ENCODE measurements at regions not wholly inside any gene's neighbourhood (a gene's known extent, or its start where the extent isn't known, plus 50 kb on each side); places are given as distances from the start of the nearest gene placed in this dataset.
"Not testable (repeated sequence)": the region's sequence is repeated elsewhere in the genome, so short reads cannot be mapped to it uniquely, and the experiment has no call there.

GRCh38 chr4:116628598-116628997 lies 456.8 kb downstream of the TRAM1L1 start:
- H3K27me3 ChIP-seq: no peaks in the 10 kb centered on the region
- no peak for ATAC-seq
- TF ChIP-seq CTCF (IDR thresholded peaks at IDR 0.05) (no peak), POLR2A (IDR thresholded peaks at IDR 0.05) (no peak)

DNA sequence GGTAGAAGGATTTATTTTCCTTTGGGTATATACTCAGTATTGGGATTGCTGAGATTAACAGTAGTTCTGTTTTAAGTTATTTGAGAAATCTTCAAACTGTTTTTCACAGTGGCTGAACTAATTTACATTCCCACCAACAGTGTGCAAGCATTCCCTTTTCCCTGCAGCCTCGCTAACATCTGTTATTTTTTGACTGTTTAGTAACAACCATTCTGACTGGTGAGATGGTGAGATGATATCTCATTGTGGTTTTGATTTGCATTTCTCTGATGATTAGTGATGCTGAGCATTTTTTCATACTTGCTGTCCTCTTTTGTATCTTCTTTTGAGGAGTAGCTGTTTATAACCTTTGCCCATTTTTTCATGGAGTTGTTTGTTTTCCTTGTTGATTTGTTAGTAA lies 457.8 kb downstream of the TRAM1L1 start:
- no peaks in the 10 kb centered on the region for H3K36me3 ChIP-seq (replicated peaks in 1 of 2; ENCODE audit: insufficient read depth in 1 of 2, low read depth in 2 of 2)
- TF ChIP-seq POLR2A (IDR thresholded peaks at IDR 0.05) (no peak), CTCF (IDR thresholded peaks at IDR 0.05) (no peak)
- H3K9me3 ChIP-seq: no peaks in the 10 kb centered on the region
- no peak for DNase-seq
- H3K27me3 ChIP-seq: no peaks in the 10 kb centered on the region
- H3K27ac ChIP-seq: no peak overlapping the region
- H3K4me1 ChIP-seq: no peaks in the 10 kb centered on the region
- intact Hi-C loops (cut with DNase I): no loop called here
- 29 to 64% methylated on average over 1 of the region's 1 CpG for whole genome bisulfite sequencing, 2 donors
- no peak for ATAC-seq
- no peak overlapping the region for H3K4me3 ChIP-seq

More at GRCh38 chr4:116628598-116628997, 456.8 kb downstream of the TRAM1L1 start:
- Histone ChIP-seq H3K4me3 (no peak overlapping the region), H3K4me1 (no peaks in the 10 kb centered on the region), H3K36me3 (replicated peaks in 1 of 2; ENCODE audit: insufficient read depth in 1 of 2, low read depth in 2 of 2) (no peaks in the 10 kb centered on the region), H3K27ac (no peak overlapping the region), H3K9me3 (no peaks in the 10 kb centered on the region)
- DNase-seq: no peak
- 77 to 81% methylated on average over 2 of the region's 2 CpGs for WGBS, 2 donors
- intact Hi-C loops (cut with DNase I): no loop called here

GRCh38 chr4:116619508-116619907 lies 465.9 kb downstream of the TRAM1L1 start:
- 35 to 40% methylated on average over 8 of the region's 8 CpGs for WGBS, 2 donors
- intact Hi-C loops (cut with DNase I): not testable (repeated sequence)

DNA sequence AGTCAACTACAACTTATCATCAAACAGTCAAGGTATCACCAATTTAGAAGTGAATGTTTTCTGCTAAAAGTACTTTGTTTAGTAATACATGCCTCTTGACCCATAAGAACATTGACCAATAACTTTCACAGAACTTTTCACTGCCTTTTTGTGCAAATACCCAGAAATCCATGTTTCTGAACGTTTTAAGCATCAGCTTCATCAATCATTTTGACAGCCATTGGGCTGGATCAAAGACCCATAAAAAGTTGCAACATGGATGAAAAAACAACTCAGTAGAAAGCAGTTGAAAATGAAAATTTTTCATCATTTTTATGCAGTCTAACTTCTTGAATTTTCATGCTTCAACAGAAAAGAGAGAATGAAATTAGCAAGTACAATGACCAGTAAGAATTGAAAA lies 466.7 kb downstream of the TRAM1L1 start:
- Histone ChIP-seq H3K4me3 (no peak overlapping the region), H3K36me3 (replicated peaks in 1 of 2; ENCODE audit: insufficient read depth in 1 of 2, low read depth in 2 of 2) (no peaks in the 10 kb centered on the region), H3K27ac (no peak overlapping the region), H3K9me3 (no peaks in the 10 kb centered on the region), H3K27me3 (no peaks in the 10 kb centered on the region), H3K4me1 (no peaks in the 10 kb centered on the region)
- intact Hi-C loops (cut with DNase I): no loop called here
- ATAC-seq: no peak
- TF ChIP-seq CTCF (IDR thresholded peaks at IDR 0.05) (no peak), POLR2A (IDR thresholded peaks at IDR 0.05) (no peak)
- no peak for DNase-seq
- WGBS, 2 donors: 2 to 9% methylated on average over 1 of the region's 1 CpG

More at GRCh38 chr4:116619508-116619907, 465.9 kb downstream of the TRAM1L1 start:
- not testable (repeated sequence) for H3K27me3 ChIP-seq; ATAC-seq; H3K4me1 ChIP-seq; H3K27ac ChIP-seq; H3K36me3 ChIP-seq (replicated peaks in 1 of 2; ENCODE audit: insufficient read depth in 1 of 2, low read depth in 2 of 2); H3K9me3 ChIP-seq; DNase-seq; H3K4me3 ChIP-seq

- H3K27me3 ChIP-seq: no peaks in the 10 kb centered on the region
- WGBS, 2 donors: 32 to 50% methylated on average over 2 of the region's 2 CpGs
- no peaks in the 10 kb centered on the region for H3K9me3 ChIP-seq
- intact Hi-C loops (cut with DNase I): no loop called here
- no peak for ATAC-seq
- TF ChIP-seq CTCF (IDR thresholded peaks at IDR 0.05) (no peak), POLR2A (IDR thresholded peaks at IDR 0.05) (no peak)
- H3K27ac ChIP-seq: no peak overlapping the region
- DNase-seq: no peak
- no peaks in the 10 kb centered on the region for H3K36me3 ChIP-seq (replicated peaks in 1 of 2; ENCODE audit: insufficient read depth in 1 of 2, low read depth in 2 of 2)
- H3K4me1 ChIP-seq: no peaks in the 10 kb centered on the region
- H3K4me3 ChIP-seq: no peak overlapping the region
Measured at GRCh38 chr4:116603096-116603495, 482.3 kb downstream of the TRAM1L1 start.
